SJCRH30 (cell line): ENCODE measurements at regions not wholly inside any gene's neighbourhood (a gene's known extent, or its start where the extent isn't known, plus 50 kb on each side); places are given as distances from the start of the nearest gene placed in this dataset.

Source experiments
- DNase-seq, 2 experiments: peaks; one replicate each; pipeline ENCODE4 v3.0.0-alpha.2; 2015 to 2020
- H3K27ac ChIP-seq: fragments of 250-450 bp; sonication (Bioruptor Pico); 2 replicates; pipeline ENCODE4 v1.5.1; 2020; ENCODE audit warnings: mild to moderate bottlenecking, moderate library complexity
- H3K27me3 ChIP-seq: fragments of 250-450 bp; sonication (Bioruptor Pico); 2 replicates; pipeline ENCODE4 v1.5.1; 2020; ENCODE audit warnings: mild to moderate bottlenecking, moderate library complexity
- H3K36me3 ChIP-seq: fragments of 250-450 bp; sonication (Bioruptor Pico); 2 replicates; pipeline ENCODE4 v1.5.1; 2020; ENCODE audit warnings: mild to moderate bottlenecking, moderate library complexity
- H3K4me1 ChIP-seq: fragments of 250-450 bp; sonication (Bioruptor Pico); 2 replicates; pipeline ENCODE4 v1.5.1; 2020; ENCODE audit warnings: mild to moderate bottlenecking, moderate library complexity
- H3K4me3 ChIP-seq: fragments of 250-450 bp; sonication (Bioruptor Pico); 2 replicates; pipeline ENCODE4 v1.5.1; 2020; ENCODE audit warnings: mild to moderate bottlenecking, moderate library complexity
- H3K9me3 ChIP-seq: fragments of 250-450 bp; sonication (Bioruptor Pico); replicated peaks from 2 replicates; pipeline ENCODE4 v1.5.1; 2020; ENCODE audit warnings: mild to moderate bottlenecking, moderate library complexity

DNA sequence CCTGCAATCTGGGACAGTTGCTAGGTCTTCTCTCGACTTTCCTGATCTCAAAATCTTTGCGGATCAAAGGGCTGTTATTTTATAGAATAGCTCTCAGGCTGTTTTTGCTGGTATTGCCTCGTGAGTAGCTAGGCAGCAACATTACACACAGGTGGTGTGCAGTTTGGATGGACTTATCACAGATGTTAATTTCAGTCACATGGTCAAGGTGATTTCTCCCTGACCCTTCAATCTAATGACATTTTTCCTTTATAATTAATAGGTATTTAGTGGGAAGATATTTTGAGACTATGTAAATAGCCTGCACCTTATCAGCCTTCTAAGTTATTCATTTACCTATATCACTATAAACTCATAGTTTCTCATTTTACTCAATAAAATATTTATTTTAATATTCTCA is 309.6 kb upstream of the PRKCQ start:
- H3K27ac ChIP-seq = no peak overlapping the region
- no peak for DNase-seq
- H3K36me3 ChIP-seq = no peaks in the 10 kb centered on the region
- H3K9me3 ChIP-seq = no peaks in the 10 kb centered on the region
- H3K27me3 ChIP-seq = no peaks in the 10 kb centered on the region
- no peak overlapping the region for H3K4me3 ChIP-seq
- H3K4me1 ChIP-seq = no peaks in the 10 kb centered on the region

DNA sequence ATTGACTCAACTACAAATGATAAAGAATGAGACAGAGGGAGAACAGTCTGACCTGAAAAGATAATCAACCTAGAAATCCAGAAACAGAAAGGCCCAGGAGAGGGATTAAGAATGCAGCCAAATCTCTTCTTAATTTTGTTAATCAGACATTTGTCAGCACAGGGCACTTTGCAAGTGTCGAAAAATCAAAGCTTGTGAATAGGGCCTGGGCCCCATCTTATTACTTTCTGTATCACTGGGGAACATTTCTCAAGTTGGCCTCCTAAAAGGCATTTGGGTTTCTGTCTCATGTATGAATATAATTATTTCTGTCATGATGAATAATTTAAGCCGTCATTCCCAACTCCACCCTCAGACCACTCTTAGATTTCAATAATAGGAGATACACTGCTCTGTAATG is 308.4 kb upstream of the PRKCQ start:
- DNase-seq = no peak
- no peaks in the 10 kb centered on the region for H3K9me3 ChIP-seq
- no peaks in the 10 kb centered on the region for H3K4me1 ChIP-seq
- H3K36me3 ChIP-seq = no peaks in the 10 kb centered on the region
- H3K27ac ChIP-seq = no peak overlapping the region
- no peaks in the 10 kb centered on the region for H3K27me3 ChIP-seq
- H3K4me3 ChIP-seq = no peak overlapping the region

DNA sequence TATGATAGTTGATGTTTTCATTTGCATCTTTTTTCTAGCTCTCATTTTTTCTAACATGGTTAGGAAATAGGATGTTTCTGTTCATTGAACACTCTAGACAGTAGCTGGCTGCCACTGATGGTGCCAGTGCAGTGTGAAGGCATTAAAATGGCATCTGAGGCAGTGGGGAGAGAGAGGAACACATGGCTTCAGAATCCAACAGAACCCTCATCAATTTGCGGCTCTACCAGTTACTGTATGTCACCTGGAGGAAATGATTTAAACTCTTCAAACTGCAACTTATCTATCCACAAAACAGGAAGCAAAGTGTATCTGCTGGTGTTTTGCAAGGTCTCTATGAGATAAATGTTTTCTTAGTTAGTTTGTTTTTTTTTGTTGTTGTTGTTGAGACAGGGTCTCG is 305.2 kb upstream of the PRKCQ start:
- Histone ChIP-seq H3K9me3 (no peaks in the 10 kb centered on the region), H3K36me3 (no peaks in the 10 kb centered on the region), H3K4me1 (no peaks in the 10 kb centered on the region), H3K27me3 (no peaks in the 10 kb centered on the region), H3K27ac (no peak overlapping the region), H3K4me3 (no peak overlapping the region)
- no peak for DNase-seq

DNA sequence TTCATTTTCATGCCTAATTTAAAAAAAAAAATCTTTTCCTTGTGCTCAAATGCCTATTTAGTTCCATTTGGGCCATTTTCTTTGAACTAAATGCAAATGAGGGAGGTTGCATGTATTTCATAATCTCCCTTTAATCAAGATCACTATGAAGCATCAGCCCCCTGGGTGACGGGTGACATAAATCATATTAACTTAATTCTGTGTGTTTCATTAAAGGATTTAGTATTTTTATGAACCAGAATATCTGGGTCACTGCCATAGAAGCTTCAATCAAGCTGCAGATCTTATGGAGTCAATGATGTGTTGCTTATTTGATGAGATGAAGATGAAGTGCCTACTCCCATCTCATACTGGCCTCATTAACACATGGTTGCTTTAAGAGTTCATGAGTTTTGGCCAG is 301.9 kb upstream of the PRKCQ start:
- Histone ChIP-seq H3K36me3 (no peaks in the 10 kb centered on the region), H3K4me1 (no peaks in the 10 kb centered on the region), H3K4me3 (no peak overlapping the region), H3K27me3 (no peaks in the 10 kb centered on the region), H3K27ac (no peak overlapping the region), H3K9me3 (no peaks in the 10 kb centered on the region)
- no peak for DNase-seq

DNA sequence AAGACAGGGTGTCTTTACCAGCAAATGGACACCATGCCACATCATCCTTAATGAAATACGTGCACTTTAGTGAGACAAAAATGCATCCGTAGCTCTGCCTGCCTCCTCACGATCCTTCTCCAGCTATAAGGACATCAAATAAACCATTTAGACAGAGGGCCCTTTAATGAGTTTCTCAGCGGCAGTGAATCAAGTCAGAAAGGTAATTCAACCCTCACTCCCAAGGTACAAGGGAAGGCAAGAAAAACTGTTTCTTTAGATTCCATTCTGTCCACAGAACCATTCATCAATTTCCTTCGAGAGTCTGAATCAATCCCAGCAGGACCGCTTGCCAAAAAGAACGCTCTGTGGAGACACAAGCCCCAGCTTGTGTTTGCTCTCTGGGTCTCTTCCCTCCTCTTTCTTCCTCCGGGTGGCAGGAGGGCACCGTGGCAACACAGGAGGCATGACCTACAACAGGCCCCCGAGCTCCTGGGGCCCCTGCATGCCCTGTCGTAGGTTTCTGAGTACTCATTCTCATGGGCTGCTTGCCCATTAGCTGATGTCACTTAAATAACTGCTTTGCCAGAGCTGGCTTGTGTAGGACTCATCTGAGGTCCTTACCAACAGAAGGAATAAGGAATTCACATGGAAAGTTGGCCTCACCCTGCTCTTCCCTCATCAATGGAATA is 297.8 kb upstream of the PRKCQ start:
- DNase-seq = no peak
- H3K4me1 ChIP-seq = no peaks in the 10 kb centered on the region
- H3K9me3 ChIP-seq = no peaks in the 10 kb centered on the region
- no peaks in the 10 kb centered on the region for H3K36me3 ChIP-seq
- no peaks in the 10 kb centered on the region for H3K27me3 ChIP-seq
- H3K4me3 ChIP-seq = no peak overlapping the region
- H3K27ac ChIP-seq = no peak overlapping the region

DNA sequence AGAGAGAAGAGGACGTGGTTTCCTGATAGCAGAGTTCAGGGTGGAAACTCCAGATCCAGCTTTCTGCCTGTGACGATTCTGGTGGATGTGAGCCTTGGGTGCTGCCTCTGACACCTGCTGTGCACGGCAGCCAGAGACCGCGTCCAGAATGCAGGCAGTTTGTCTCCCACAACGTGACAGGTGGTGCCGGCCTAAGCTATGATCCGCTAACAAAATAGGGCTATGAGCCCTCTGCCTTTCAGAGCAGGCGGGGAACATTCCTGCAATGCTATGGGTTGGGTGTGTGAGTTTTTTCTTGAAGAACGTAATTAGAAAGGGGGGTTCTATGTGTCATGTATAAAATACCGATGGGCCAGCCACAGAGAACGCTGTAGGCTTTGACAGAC is 297.3 kb upstream of the PRKCQ start:
- H3K27me3 ChIP-seq = no peaks in the 10 kb centered on the region
- DNase-seq = peak; percentile 24 to 32
- H3K4me1 ChIP-seq = no peaks in the 10 kb centered on the region
- H3K9me3 ChIP-seq = no peaks in the 10 kb centered on the region
- H3K4me3 ChIP-seq = no peak overlapping the region
- no peaks in the 10 kb centered on the region for H3K36me3 ChIP-seq
- no peak overlapping the region for H3K27ac ChIP-seq

GRCh38 chr10:6875269-6875865 is 295.3 kb upstream of the PRKCQ start:
- Histone ChIP-seq H3K9me3 (no peaks in the 10 kb centered on the region), H3K27me3 (no peaks in the 10 kb centered on the region), H3K27ac (no peak overlapping the region)

DNA sequence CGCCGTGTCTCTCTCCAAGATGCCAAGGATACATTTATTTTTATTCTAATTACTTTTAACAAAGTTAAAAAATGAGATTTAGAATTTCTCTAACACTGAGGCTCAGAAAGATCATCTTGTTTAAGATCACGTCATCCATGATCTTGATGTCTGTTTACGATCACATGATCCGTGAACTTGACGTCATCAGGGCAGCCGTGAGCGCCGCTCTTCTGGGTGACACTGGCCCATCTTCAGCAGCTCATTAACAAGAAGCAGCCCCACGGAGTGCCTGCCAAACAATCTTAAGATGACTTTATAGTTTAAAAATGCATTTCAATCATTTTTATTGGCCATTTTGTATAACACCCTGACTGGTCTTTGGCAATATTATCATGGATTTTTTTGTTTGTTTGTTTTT is 291.1 kb upstream of the PRKCQ start:
- Histone ChIP-seq H3K9me3 (no peaks in the 10 kb centered on the region), H3K27me3 (no peaks in the 10 kb centered on the region), H3K36me3 (no peaks in the 10 kb centered on the region), H3K4me3 (no peak overlapping the region), H3K4me1 (no peaks in the 10 kb centered on the region), H3K27ac (no peak overlapping the region)
- no peak for DNase-seq

More at GRCh38 chr10:6875269-6875865, 295.3 kb upstream of the PRKCQ start:
- H3K4me1 ChIP-seq = no peaks in the 10 kb centered on the region
- no peak overlapping the region for H3K4me3 ChIP-seq
- no peak for DNase-seq
- no peaks in the 10 kb centered on the region for H3K36me3 ChIP-seq

DNA sequence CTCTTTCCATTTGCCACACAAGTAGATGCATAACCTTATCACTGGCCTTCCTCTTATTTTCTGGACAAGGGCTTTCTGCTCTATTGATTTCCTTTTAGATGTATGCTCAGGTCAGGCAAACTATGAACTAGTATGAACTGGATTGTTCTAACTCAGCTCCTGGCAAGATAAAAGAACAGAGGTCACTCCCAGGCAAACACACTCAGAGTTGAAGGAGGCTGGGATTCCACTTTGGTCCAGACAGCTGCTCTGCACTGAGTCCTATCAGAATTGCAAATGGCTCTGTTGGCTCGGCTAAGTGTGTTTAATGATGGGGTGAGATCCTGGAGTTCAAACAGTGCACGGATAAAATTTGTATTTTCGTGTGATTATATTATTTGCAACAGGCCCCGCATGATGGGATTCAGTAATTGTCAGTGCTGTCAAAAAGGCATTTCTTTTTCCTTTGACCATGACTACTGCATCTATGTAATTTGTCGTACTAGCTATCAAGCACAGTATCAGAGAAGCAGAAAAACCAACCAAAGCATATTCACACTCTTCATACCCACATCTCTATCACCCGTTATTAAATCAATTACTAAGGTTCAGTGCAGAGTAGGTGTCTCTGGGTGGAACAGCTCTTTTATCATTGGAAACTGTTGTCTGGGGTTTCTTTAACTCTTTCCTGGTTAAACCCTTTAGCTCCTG is 288.1 kb upstream of the PRKCQ start:
- DNase-seq = no peak
- Histone ChIP-seq H3K27me3 (no peaks in the 10 kb centered on the region), H3K9me3 (no peaks in the 10 kb centered on the region)

GRCh38 chr10:6866757-6867156 is 286.7 kb upstream of the PRKCQ start:
- H3K27ac ChIP-seq = no peak overlapping the region

More for the DNA sequence above, 288.1 kb upstream of the PRKCQ start:
- H3K36me3 ChIP-seq = no peaks in the 10 kb centered on the region
- H3K4me1 ChIP-seq = no peaks in the 10 kb centered on the region
- H3K27ac ChIP-seq = no peak overlapping the region
- H3K4me3 ChIP-seq = no peak overlapping the region

GRCh38 chr10:6864142-6864541 is 284.1 kb upstream of the PRKCQ start:
- no peaks in the 10 kb centered on the region for H3K4me1 ChIP-seq
- no peak overlapping the region for H3K4me3 ChIP-seq
- no peak overlapping the region for H3K27ac ChIP-seq
- H3K27me3 ChIP-seq = no peaks in the 10 kb centered on the region
- H3K9me3 ChIP-seq = no peaks in the 10 kb centered on the region
- DNase-seq = no peak
- no peaks in the 10 kb centered on the region for H3K36me3 ChIP-seq

More at GRCh38 chr10:6866757-6867156, 286.7 kb upstream of the PRKCQ start:
- Histone ChIP-seq H3K36me3 (no peaks in the 10 kb centered on the region), H3K4me3 (no peak overlapping the region), H3K27me3 (no peaks in the 10 kb centered on the region), H3K4me1 (no peaks in the 10 kb centered on the region), H3K9me3 (no peaks in the 10 kb centered on the region)
- no peak for DNase-seq

DNA sequence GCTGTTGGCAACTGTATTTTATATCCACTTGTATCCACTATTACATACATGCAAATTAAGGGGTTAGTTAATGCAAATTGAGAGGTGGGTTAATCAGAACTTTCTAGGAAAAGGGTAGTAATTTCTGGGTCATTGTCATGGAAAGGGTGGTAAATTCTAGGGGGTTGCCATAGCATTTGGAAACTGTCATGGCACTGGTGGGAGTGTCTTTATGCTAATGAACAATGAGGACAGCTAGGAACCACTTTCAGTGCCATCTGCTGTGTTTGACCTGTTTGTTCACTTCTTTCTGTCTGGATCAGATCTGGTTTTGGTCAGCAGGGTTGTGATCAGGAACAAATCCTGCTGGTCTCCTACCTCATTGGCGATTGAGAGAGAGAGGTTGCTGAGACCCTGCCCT is 283.3 kb upstream of the PRKCQ start:
- Histone ChIP-seq H3K27ac (no peak overlapping the region), H3K4me3 (no peak overlapping the region), H3K9me3 (no peaks in the 10 kb centered on the region), H3K27me3 (no peaks in the 10 kb centered on the region), H3K4me1 (no peaks in the 10 kb centered on the region), H3K36me3 (no peaks in the 10 kb centered on the region)
- DNase-seq = no peak

GRCh38 chr10:6850452-6850851 is 270.4 kb upstream of the PRKCQ start:
- no peaks in the 10 kb centered on the region for H3K9me3 ChIP-seq
- H3K27ac ChIP-seq = no peak overlapping the region
- H3K27me3 ChIP-seq = no peaks in the 10 kb centered on the region
- no peak for DNase-seq
- H3K36me3 ChIP-seq = no peaks in the 10 kb centered on the region
- no peak overlapping the region for H3K4me3 ChIP-seq
- no peaks in the 10 kb centered on the region for H3K4me1 ChIP-seq

GRCh38 chr10:6847561-6847960 is 267.5 kb upstream of the PRKCQ start:
- Histone ChIP-seq H3K9me3 (no peaks in the 10 kb centered on the region), H3K4me3 (no peak overlapping the region), H3K36me3 (no peaks in the 10 kb centered on the region), H3K27me3 (no peaks in the 10 kb centered on the region), H3K27ac (no peak overlapping the region), H3K4me1 (no peaks in the 10 kb centered on the region)
- no peak for DNase-seq

DNA sequence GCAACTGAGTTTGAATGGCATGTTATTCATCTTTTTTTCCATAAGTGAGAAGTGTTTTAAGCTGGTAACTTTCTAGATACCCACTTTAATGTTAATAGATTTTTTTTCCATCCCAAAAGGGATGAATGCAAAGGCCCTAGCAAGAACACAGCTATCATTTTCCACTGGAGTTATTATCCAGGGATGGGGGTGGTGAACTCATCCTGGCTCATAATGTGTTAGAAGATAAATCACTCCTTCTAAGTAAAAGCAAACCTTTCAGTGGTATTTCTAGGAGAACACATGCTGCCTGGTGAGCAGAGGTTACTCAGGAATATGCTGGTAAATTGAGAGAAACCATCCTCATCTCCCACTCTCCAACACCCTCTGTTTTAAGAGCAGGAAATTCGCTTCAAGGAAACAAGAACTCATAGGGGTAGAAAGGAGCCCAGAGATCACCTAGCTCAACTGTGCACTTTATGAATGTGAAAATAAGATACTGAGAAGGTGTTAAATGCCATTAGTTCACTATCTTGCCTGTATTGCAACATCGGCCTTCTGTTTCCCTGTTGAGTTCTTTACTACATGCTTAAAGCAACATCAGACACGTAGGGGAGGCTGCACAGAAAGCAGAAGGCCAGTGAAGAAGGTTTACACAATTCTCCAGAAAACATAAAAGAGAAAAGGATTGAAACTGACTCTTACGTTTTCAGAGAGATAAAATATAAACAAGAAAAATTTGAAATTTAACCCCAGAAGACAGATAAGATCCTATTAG is 264.0 kb upstream of the PRKCQ start:
- no peak overlapping the region for H3K27ac ChIP-seq
- no peaks in the 10 kb centered on the region for H3K9me3 ChIP-seq
- H3K36me3 ChIP-seq = no peaks in the 10 kb centered on the region
- no peaks in the 10 kb centered on the region for H3K4me1 ChIP-seq
- H3K4me3 ChIP-seq = no peak overlapping the region
- no peaks in the 10 kb centered on the region for H3K27me3 ChIP-seq
- DNase-seq = no peak
